Thoracic aorta (tissue), 2 donors: ENCODE measurements at regions not wholly inside any gene's neighbourhood (a gene's known extent, or its start where the extent isn't known, plus 50 kb on each side); places are given as distances from the start of the nearest gene placed in this dataset.

Experiments used
- ATAC-seq: fragments of 150-250 bp; one replicate; pipeline ENCODE4 v1.8.0; 2017; ENCODE audit warnings: low read depth; ENCODE audit not compliant: insufficient number of reproducible peaks, low FRiP score
- DNase-seq: peaks from one replicate; pipeline ENCODE4 v3.0.0-alpha.2; 2020; ENCODE audit warnings: low spot score
- H3K27ac ChIP-seq, 2 donors: fragments of 200-600 bp; sonication (generic); 1 replicate in 1 of 2; 2 replicates in 1 of 2; pipeline ENCODE4 v1.5.1; 2016; ENCODE audit warnings: mild to moderate bottlenecking in 2 of 2, moderate library complexity in 2 of 2
- H3K27me3 ChIP-seq: fragments of 200-600 bp; sonication (generic); replicated peaks from 2 replicates; pipeline ENCODE4 v1.6.0; 2016; ENCODE audit warnings: mild to moderate bottlenecking; ENCODE audit not compliant: insufficient read depth
- H3K36me3 ChIP-seq: fragments of 200-600 bp; sonication (generic); one replicate; pipeline ENCODE4 v1.5.1; 2016
- H3K4me1 ChIP-seq, 2 donors: fragments of 200-600 bp; sonication (generic); 1 replicate in 1 of 2; 2 replicates in 1 of 2; pipeline versions ENCODE4 v1.5.1 to v1.6.0; 2016; ENCODE audit warnings: low read depth in 2 of 2, mild to moderate bottlenecking in 1 of 2; ENCODE audit not compliant: control insufficient read depth in 1 of 2
- H3K4me3 ChIP-seq: fragments of 200-600 bp; sonication (generic); 2 replicates; pipeline ENCODE4 v1.5.1; 2016; ENCODE audit warnings: mild to moderate bottlenecking
- H3K9me3 ChIP-seq: fragments of 200-600 bp; sonication (generic); 2 replicates; pipeline ENCODE4 v1.5.1; 2016
- CTCF ChIP-seq: fragments of 200-600 bp; sonication (generic); IDR thresholded peaks from one replicate; pipeline ENCODE4 v1.5.1; 2019; ENCODE audit warnings: antibody characterized with exemption

- no peaks in the 10 kb centered on the region for H3K36me3 ChIP-seq
- ATAC-seq (no peak), DNase-seq (no peak)
- H3K9me3 ChIP-seq, result no peaks in the 10 kb centered on the region
- H3K27me3 ChIP-seq, result no peaks in the 10 kb centered on the region
- H3K4me3 ChIP-seq, result no peak overlapping the region
- no peak for TF ChIP-seq CTCF
- H3K4me1 ChIP-seq, result peaks cover 13 to 14% of the 10 kb centered on the region in 2 donors
- H3K27ac ChIP-seq, result no peak overlapping the region
Measured at GRCh38 chr21:16324630-16325029, 594.8 kb downstream of the USP25 start.

- no peaks in the 10 kb centered on the region for H3K4me1 ChIP-seq
- H3K27me3 ChIP-seq, result no peaks in the 10 kb centered on the region
- no peak overlapping the region for H3K27ac ChIP-seq
- DNase-seq, result no peak
- no peaks in the 10 kb centered on the region for H3K36me3 ChIP-seq
- H3K9me3 ChIP-seq, result no peaks in the 10 kb centered on the region
- TF ChIP-seq CTCF, result peak; percentile 66
- peak; percentile 76 for ATAC-seq
- H3K4me3 ChIP-seq, result no peak overlapping the region
Measured at GRCh38 chr21:16330082-16330907, 600.5 kb downstream of the USP25 start.

GRCh38 chr21:16330908-16331268 is 601.1 kb downstream of the USP25 start:
- Histone ChIP-seq H3K27me3 (no peaks in the 10 kb centered on the region), H3K36me3 (no peaks in the 10 kb centered on the region), H3K4me1 (no peaks in the 10 kb centered on the region), H3K9me3 (no peaks in the 10 kb centered on the region), H3K27ac (no peak overlapping the region), H3K4me3 (no peak overlapping the region)
- DNase-seq (no peak), ATAC-seq (no peak)
- TF ChIP-seq CTCF, result no peak

- H3K9me3 ChIP-seq, result no peaks in the 10 kb centered on the region
- ATAC-seq, result no peak
- no peak overlapping the region for H3K27ac ChIP-seq
- no peak for TF ChIP-seq CTCF
- no peak for DNase-seq
- H3K36me3 ChIP-seq, result no peaks in the 10 kb centered on the region
- no peaks in the 10 kb centered on the region for H3K4me1 ChIP-seq
- no peak overlapping the region for H3K4me3 ChIP-seq
- H3K27me3 ChIP-seq, result no peaks in the 10 kb centered on the region
Measured at GRCh38 chr21:16337266-16337665, 607.5 kb downstream of the USP25 start.

GRCh38 chr21:16342932-16343331 is 613.1 kb downstream of the USP25 start:
- Histone ChIP-seq H3K4me1 (no peaks in the 10 kb centered on the region), H3K36me3 (no peaks in the 10 kb centered on the region), H3K27ac (no peak overlapping the region), H3K9me3 (no peaks in the 10 kb centered on the region), H3K4me3 (no peak overlapping the region), H3K27me3 (no peaks in the 10 kb centered on the region)
- ATAC-seq (no peak), DNase-seq (no peak)
- no peak for TF ChIP-seq CTCF
